H9 (cell line): ENCODE measurements at regions not wholly inside any gene's neighbourhood (a gene's known extent, or its start where the extent isn't known, plus 50 kb on each side); places are given as distances from the start of the nearest gene placed in this dataset.

Experiments used
- DNase-seq: peaks from one replicate; pipeline ENCODE4 v3.0.0-alpha.2; 2017
- H2AFZ ChIP-seq: one replicate; pipeline ENCODE4 v1.6.1; 2013; ENCODE audit warnings: mild to moderate bottlenecking, low read length, control low read depth, moderate library complexity
- H2AK5ac ChIP-seq: 2 replicates; pipeline ENCODE4 v1.6.1; 2013; ENCODE audit warnings: low read length, control low read depth, mixed read lengths; ENCODE audit not compliant: insufficient read length
- H2BK120ac ChIP-seq: one replicate; pipeline ENCODE4 v1.6.1; 2013; ENCODE audit warnings: low read depth, mild to moderate bottlenecking, low read length, control low read depth, inconsistent platforms; ENCODE audit not compliant: poor library complexity, severe bottlenecking
- H2BK12ac ChIP-seq: 2 replicates; pipeline ENCODE4 v1.6.1; 2013; ENCODE audit warnings: low read length, control low read depth, mixed read lengths, low read depth; ENCODE audit not compliant: insufficient read length
- H2BK15ac ChIP-seq: 2 replicates; pipeline ENCODE4 v1.6.1; 2013; ENCODE audit warnings: low read depth, low read length, control low read depth
- H2BK20ac ChIP-seq: one replicate; pipeline ENCODE4 v1.6.1; 2013; ENCODE audit warnings: low read depth, mild to moderate bottlenecking, low read length, control low read depth, inconsistent platforms; ENCODE audit not compliant: poor library complexity, severe bottlenecking
- H2BK5ac ChIP-seq: 2 replicates; pipeline ENCODE4 v1.6.1; 2013; ENCODE audit warnings: low read length, control low read depth, mixed read lengths; ENCODE audit not compliant: insufficient read length
- H3K14ac ChIP-seq: 2 replicates; pipeline ENCODE4 v1.6.1; 2013; ENCODE audit warnings: low read length, control low read depth; ENCODE audit not compliant: insufficient read depth
- H3K18ac ChIP-seq: 2 replicates; pipeline ENCODE4 v1.6.1; 2013; ENCODE audit warnings: low read depth, mild to moderate bottlenecking, mixed read lengths, low read length, control low read depth; ENCODE audit not compliant: insufficient read length
- H3K23ac ChIP-seq: 2 replicates; pipeline ENCODE4 v1.6.1; 2013; ENCODE audit warnings: low read length, control low read depth, mixed read lengths, low read depth; ENCODE audit not compliant: insufficient read length
- H3K23me2 ChIP-seq: 2 replicates; pipeline ENCODE4 v1.6.1; 2013; ENCODE audit warnings: low read depth, mild to moderate bottlenecking, mixed read lengths, low read length, control low read depth; ENCODE audit not compliant: insufficient read length, poor library complexity, severe bottlenecking
- H3K27ac ChIP-seq: 2 replicates; pipeline ENCODE4 v1.5.1; 2013; ENCODE audit warnings: low read length, control low read depth, mixed read lengths, low read depth; ENCODE audit not compliant: insufficient read length
- H3K27me3 ChIP-seq: 2 replicates; pipeline ENCODE4 v1.6.1; 2013; ENCODE audit warnings: low read length, control low read depth, inconsistent platforms; ENCODE audit not compliant: insufficient read depth
- H3K4ac ChIP-seq: 2 replicates; pipeline ENCODE4 v1.6.1; 2013; ENCODE audit warnings: low read depth, mild to moderate bottlenecking, control low read depth, inconsistent platforms, low read length, moderate library complexity
- H3K4me1 ChIP-seq: 2 replicates; pipeline ENCODE4 v1.6.1; 2013; ENCODE audit warnings: low read length, control low read depth, inconsistent platforms; ENCODE audit not compliant: insufficient read depth
- H3K4me2 ChIP-seq: 2 replicates; pipeline ENCODE4 v1.6.1; 2013; ENCODE audit warnings: low read length, control low read depth, mixed read lengths; ENCODE audit not compliant: insufficient read length, insufficient read depth
- H3K56ac ChIP-seq: 2 replicates; pipeline ENCODE4 v1.6.1; 2013; ENCODE audit warnings: low read depth, mild to moderate bottlenecking, mixed read lengths, low read length, control low read depth; ENCODE audit not compliant: insufficient read length
- H3K79me1 ChIP-seq: 2 replicates; pipeline ENCODE4 v1.6.1; 2013; ENCODE audit warnings: low read depth, mild to moderate bottlenecking, moderate library complexity, low read length, control low read depth, inconsistent platforms; ENCODE audit not compliant: insufficient read depth, poor library complexity, severe bottlenecking
- H3K79me2 ChIP-seq: 2 replicates; pipeline ENCODE4 v1.6.1; 2013; ENCODE audit warnings: low read length, control low read depth, inconsistent platforms; ENCODE audit not compliant: insufficient read depth
- H3K9ac ChIP-seq: 2 replicates; pipeline ENCODE4 v1.6.1; 2013; ENCODE audit warnings: low read length, control low read depth, mixed read lengths; ENCODE audit not compliant: insufficient read length; ENCODE audit errors: extremely low read depth
- H3K9me3 ChIP-seq: one replicate; pipeline ENCODE4 v1.6.1; 2013; ENCODE audit warnings: low read depth, low read length, inconsistent platforms; ENCODE audit not compliant: control insufficient read depth
- H3T11ph ChIP-seq: one replicate; pipeline ENCODE4 v1.6.1; 2013; ENCODE audit warnings: mild to moderate bottlenecking, low read length, control low read depth, inconsistent platforms
- H4K20me1 ChIP-seq: one replicate; pipeline ENCODE4 v1.6.1; 2013; ENCODE audit not compliant: control insufficient read depth, insufficient read length, insufficient read depth
- H4K5ac ChIP-seq: 2 replicates; pipeline ENCODE4 v1.6.1; 2013; ENCODE audit warnings: low read depth, mild to moderate bottlenecking, mixed read lengths, low read length, control low read depth; ENCODE audit not compliant: insufficient read length
- H4K8ac ChIP-seq: replicated peaks from 2 replicates; pipeline ENCODE4 v1.6.1; 2013; ENCODE audit warnings: low read length, control low read depth, mixed read lengths, low read depth; ENCODE audit not compliant: insufficient read length
- H4K91ac ChIP-seq: 2 replicates; pipeline ENCODE4 v1.6.1; 2013; ENCODE audit warnings: low read depth, mild to moderate bottlenecking, moderate library complexity, mixed read lengths, low read length, control low read depth; ENCODE audit not compliant: insufficient read length
- H3K27ac Mint-ChIP-seq, 3 experiments: 2 replicates in 2 of 3; 3 replicates in 1 of 3; pipeline ENCODE4 v1.8.0; 2020 to 2021; ENCODE audit warnings: mixed read lengths in 3 of 3, mild to moderate bottlenecking in 1 of 3, moderate library complexity in 1 of 3
- H3K27me3 Mint-ChIP-seq: 2 replicates; pipeline ENCODE4 v1.8.0; 2021; ENCODE audit warnings: low read depth, mild to moderate bottlenecking, moderate library complexity, mixed read lengths
- H3K36me3 Mint-ChIP-seq, 3 experiments: 2 replicates in 2 of 3; 3 replicates in 1 of 3; pipeline ENCODE4 v1.8.0; 2020 to 2021; ENCODE audit warnings: low read depth in 3 of 3, mixed read lengths in 3 of 3; ENCODE audit not compliant: insufficient read depth in 1 of 3
- H3K4me1 Mint-ChIP-seq, 2 experiments: 2 replicates each; pipeline ENCODE4 v1.8.0; 2020; ENCODE audit warnings: mixed read lengths in 2 of 2
- H3K4me3 Mint-ChIP-seq, 2 experiments: 2 replicates in 1 of 2; 3 replicates in 1 of 2; pipeline ENCODE4 v1.8.0; 2020 to 2021; ENCODE audit warnings: mild to moderate bottlenecking in 2 of 2, mixed read lengths in 2 of 2, moderate library complexity in 1 of 2
- H3K9me3 Mint-ChIP-seq, 2 experiments: 2 replicates in 1 of 2; 3 replicates in 1 of 2; pipeline ENCODE4 v1.8.0; 2020; ENCODE audit warnings: mild to moderate bottlenecking in 2 of 2, mixed read lengths in 2 of 2, moderate library complexity in 1 of 2
- CTCF ChIP-seq: fragments of 200-600 bp; sonication (generic); conservative IDR thresholded peaks from 3 replicates; pipeline ENCODE4 v1.8.0; 2021; ENCODE audit warnings: antibody characterized with exemption, mild to moderate bottlenecking
- WGBS: extraction: QIAGEN DNeasy Blood & Tissue Kit; methylation state at CpG from one replicate; pipeline ENCODE4 v1.1.7; 2013; ENCODE audit warnings: missing lambda C conversion rate, low lambda C conversion rate, mixed read lengths; ENCODE audit not compliant: insufficient read length; ENCODE audit errors: extremely low coverage; 5-methylcytosine and 5-hydroxymethylcytosine counted together

DNA sequence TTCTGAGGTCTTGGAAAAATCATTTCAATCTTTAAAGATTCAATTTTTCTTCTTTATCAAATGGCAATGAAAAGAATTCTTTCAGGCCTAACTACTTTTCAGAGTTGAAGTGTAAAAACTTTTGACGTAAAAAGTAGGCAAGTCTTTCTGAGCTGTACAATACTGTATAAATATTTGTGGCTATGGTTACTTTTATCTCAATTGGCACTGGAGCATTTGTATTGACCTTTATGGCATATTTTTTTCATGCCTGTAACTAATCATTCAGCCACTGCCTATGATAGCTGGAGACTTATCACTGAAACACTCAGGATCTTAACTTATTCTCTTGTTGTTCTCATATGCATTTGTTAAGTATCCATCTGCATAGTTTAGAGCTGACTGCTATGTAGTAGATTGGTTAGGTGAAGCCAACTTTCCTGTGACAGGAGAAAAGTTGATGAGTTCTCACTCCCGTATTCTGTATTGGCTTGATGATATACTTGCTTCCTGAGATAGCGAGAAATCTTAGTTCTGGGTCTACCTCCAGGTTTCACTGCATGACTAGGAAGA lies 290.4 kb upstream of the TBL1XR1 start:
- Histone ChIP-seq H3K18ac (no peak overlapping the region), H2BK12ac (no peak overlapping the region), H2BK15ac (no peak overlapping the region), H3T11ph (no peak overlapping the region), H3K79me2 (no peaks in the 10 kb centered on the region), H3K27me3 (no peaks in the 10 kb centered on the region), H3K9me3 (no peaks in the 10 kb centered on the region), H4K20me1 (no peaks in the 10 kb centered on the region), H3K4me2 (no peak overlapping the region), H2AFZ (no peak overlapping the region), H3K9ac (no peak overlapping the region), H3K79me1 (no peaks in the 10 kb centered on the region), H2BK120ac (no peak overlapping the region), H3K23me2 (no peaks in the 10 kb centered on the region), H4K5ac (no peak overlapping the region), H4K91ac (no peak overlapping the region), H2AK5ac (no peak overlapping the region), H3K27ac (no peak overlapping the region), H3K4me1 (no peaks in the 10 kb centered on the region), H3K23ac (no peak overlapping the region), H3K14ac (no peak overlapping the region), H4K8ac (no peak overlapping the region), H3K56ac (no peak overlapping the region), H2BK5ac (no peak overlapping the region), H2BK20ac (no peak overlapping the region), H3K4ac (no peak overlapping the region)
- peaks cover 0 to 15% (median 1%) of the 10 kb centered on the region in 3 experiments; a peak in 3 of 7 replicates for H3K36me3 Mint-ChIP-seq
- peaks cover 13 to 15% of the 10 kb centered on the region in 2 experiments; a peak in 4 of 5 replicates for H3K9me3 Mint-ChIP-seq
- H3K27ac Mint-ChIP-seq: no peak overlapping the region
- no peaks in the 10 kb centered on the region for H3K27me3 Mint-ChIP-seq
- no CpG with 5 or more reads among the region's 3 CpGs for WGBS
- no peak overlapping the region for H3K4me3 Mint-ChIP-seq
- peaks cover 15 to 18% of the 10 kb centered on the region in 2 experiments for H3K4me1 Mint-ChIP-seq
- TF ChIP-seq CTCF: no peak
- DNase-seq: no peak
